ENCODE measurements at regions not wholly inside any gene's neighbourhood (a gene's known extent, or its start where the extent isn't known, plus 50 kb on each side); places are given as distances from the start of the nearest gene placed in this dataset.

GRCh38 chr22:42217752-42218280, 52.6 kb downstream of the TCF20 start:
- no peak overlapping the region for H3K4me2 ChIP-seq
- H3K4me1 ChIP-seq, result peaks cover 0 to 13% (median 5%) of the 10 kb centered on the region in 10 experiments; a peak in 4 of 20 replicates
- peaks cover 75 to 100% (median 91%) of the 10 kb centered on the region in 11 experiments for H4K20me1 ChIP-seq
- H3K27me3 ChIP-seq, result no peaks in the 10 kb centered on the region
- H3K4me3 ChIP-seq, result no peak overlapping the region
- no peak for TF ChIP-seq Cebpa-rat (IDR thresholded peaks at IDR 0.05)
- peaks cover 26 to 48% (median 30%) of the 10 kb centered on the region in 11 experiments for H3K36me3 ChIP-seq
- H3K9me3 ChIP-seq (replicated peaks in 1 of 11), result no peaks in the 10 kb centered on the region
- H3K9ac ChIP-seq, result no peak overlapping the region
- H3K27ac ChIP-seq, result no peak overlapping the region

- H3K27ac ChIP-seq, result no peak overlapping the region
- no peaks in the 10 kb centered on the region for H3K27me3 ChIP-seq
- TF ChIP-seq Cebpa-rat (IDR thresholded peaks at IDR 0.05), result no peak
- peaks cover 68 to 95% (median 90%) of the 10 kb centered on the region in 11 experiments for H4K20me1 ChIP-seq
- H3K36me3 ChIP-seq, result peaks cover 33 to 48% (median 36%) of the 10 kb centered on the region in 11 experiments
- no peak overlapping the region for H3K4me2 ChIP-seq
- H3K4me1 ChIP-seq, result peaks cover 0 to 13% (median 4%) of the 10 kb centered on the region in 10 experiments; a peak in 4 of 20 replicates
- no peak overlapping the region for H3K9ac ChIP-seq
- no peaks in the 10 kb centered on the region for H3K9me3 ChIP-seq (replicated peaks in 1 of 11)
- no peak overlapping the region for H3K4me3 ChIP-seq
These were observed 53.3 kb downstream of the TCF20 start for GRCh38 chr22:42217019-42217751.

GRCh38 chr22:42214633-42215415, 55.6 kb downstream of the TCF20 start:
- H3K9ac ChIP-seq, result no peak overlapping the region
- peaks cover 56 to 65% (median 59%) of the 10 kb centered on the region in 11 experiments for H3K36me3 ChIP-seq
- peaks cover 0 to 3% (median 0%) of the 10 kb centered on the region in 11 experiments; a peak in 1 of 22 replicates for H3K9me3 ChIP-seq (replicated peaks in 1 of 11)
- H3K4me3 ChIP-seq, result no peak overlapping the region
- TF ChIP-seq Cebpa-rat (IDR thresholded peaks at IDR 0.05), result no peak
- no peak overlapping the region for H3K4me2 ChIP-seq
- no peaks in the 10 kb centered on the region for H3K27me3 ChIP-seq
- no peak overlapping the region for H3K27ac ChIP-seq
- peaks cover 0 to 13% (median 4%) of the 10 kb centered on the region in 10 experiments; a peak in 5 of 20 replicates for H3K4me1 ChIP-seq
- H4K20me1 ChIP-seq, result peaks cover 56 to 91% (median 79%) of the 10 kb centered on the region in 11 experiments

- peaks cover 32 to 100% (median 69%) of the 10 kb centered on the region in 11 experiments; a peak in 20 of 22 replicates for H4K20me1 ChIP-seq
- no peak overlapping the region for H3K4me3 ChIP-seq
- H3K27ac ChIP-seq, result peak overlapping the region in 6 of 11 experiments; percentile 2 to 51 (median 26); a peak in 6 of 22 replicates
- no peaks in the 10 kb centered on the region for H3K27me3 ChIP-seq
- TF ChIP-seq Cebpa-rat (IDR thresholded peaks at IDR 0.05), result no peak
- H3K9ac ChIP-seq, result no peak overlapping the region
- peaks cover 8 to 36% (median 17%) of the 10 kb centered on the region in 10 experiments; a peak in 16 of 20 replicates for H3K4me1 ChIP-seq
- H3K9me3 ChIP-seq (replicated peaks in 1 of 11), result peaks cover 0 to 7% (median 0%) of the 10 kb centered on the region in 11 experiments; a peak in 1 of 22 replicates
- H3K36me3 ChIP-seq, result peaks cover 65 to 100% (median 90%) of the 10 kb centered on the region in 11 experiments
- H3K4me2 ChIP-seq, result peak overlapping the region; percentile 4 to 61 (median 36); a peak in 16 of 22 replicates
These were observed 62.1 kb downstream of the TCF20 start for GRCh38 chr22:42208362-42208761.

GRCh38 chr22:42207918-42208317, 62.5 kb downstream of the TCF20 start:
- Histone ChIP-seq H4K20me1 (peaks cover 28 to 100% (median 67%) of the 10 kb centered on the region in 11 experiments; a peak in 20 of 22 replicates), H3K4me3 (no peak overlapping the region), H3K9me3 (replicated peaks in 1 of 11) (peaks cover 0 to 7% (median 0%) of the 10 kb centered on the region in 11 experiments; a peak in 1 of 22 replicates), H3K27ac (peak overlapping the region in 6 of 11 experiments; percentile 2 to 51 (median 26); a peak in 6 of 22 replicates), H3K9ac (no peak overlapping the region), H3K27me3 (no peaks in the 10 kb centered on the region), H3K4me1 (peaks cover 8 to 41% (median 17%) of the 10 kb centered on the region in 10 experiments; a peak in 16 of 20 replicates), H3K4me2 (peak overlapping the region; percentile 4 to 61 (median 36); a peak in 16 of 22 replicates), H3K36me3 (peaks cover 61 to 100% (median 86%) of the 10 kb centered on the region in 11 experiments)
- TF ChIP-seq Cebpa-rat (IDR thresholded peaks at IDR 0.05), result no peak

GRCh38 chr22:42203609-42204008, 66.8 kb downstream of the TCF20 start:
- H3K27me3 ChIP-seq, result no peaks in the 10 kb centered on the region
- H3K27ac ChIP-seq, result no peak overlapping the region
- peaks cover 0 to 17% (median 8%) of the 10 kb centered on the region in 11 experiments; a peak in 9 of 22 replicates for H3K9me3 ChIP-seq (replicated peaks in 1 of 11)
- no peak overlapping the region for H3K4me3 ChIP-seq
- no peak for TF ChIP-seq Cebpa-rat (IDR thresholded peaks at IDR 0.05)
- H3K4me1 ChIP-seq, result peaks cover 9 to 39% (median 19%) of the 10 kb centered on the region in 10 experiments; a peak in 17 of 20 replicates
- H3K4me2 ChIP-seq, result no peak overlapping the region
- H4K20me1 ChIP-seq, result peaks cover 34 to 100% (median 89%) of the 10 kb centered on the region in 11 experiments; a peak in 21 of 22 replicates
- no peak overlapping the region for H3K9ac ChIP-seq
- H3K36me3 ChIP-seq, result peaks cover 41 to 100% (median 75%) of the 10 kb centered on the region in 11 experiments

GRCh38 chr22:42202669-42203068, 67.8 kb downstream of the TCF20 start:
- Histone ChIP-seq H3K9me3 (replicated peaks in 1 of 11) (peaks cover 0 to 17% (median 8%) of the 10 kb centered on the region in 11 experiments; a peak in 9 of 22 replicates), H4K20me1 (peaks cover 34 to 100% (median 88%) of the 10 kb centered on the region in 11 experiments; a peak in 21 of 22 replicates), H3K36me3 (peaks cover 34 to 92% (median 73%) of the 10 kb centered on the region in 11 experiments), H3K27ac (no peak overlapping the region), H3K4me3 (no peak overlapping the region), H3K27me3 (no peaks in the 10 kb centered on the region), H3K4me2 (peak overlapping the region in 3 of 11 experiments; percentile 24 to 32 (median 24); a peak in 5 of 22 replicates), H3K9ac (no peak overlapping the region), H3K4me1 (peaks cover 0 to 31% (median 11%) of the 10 kb centered on the region in 10 experiments; a peak in 16 of 20 replicates)
- TF ChIP-seq Cebpa-rat (IDR thresholded peaks at IDR 0.05), result no peak

GRCh38 chr22:42202048-42202447, 68.4 kb downstream of the TCF20 start:
- Histone ChIP-seq H3K4me1 (peaks cover 0 to 31% (median 9%) of the 10 kb centered on the region in 10 experiments; a peak in 14 of 20 replicates), H3K4me2 (peak overlapping the region in 3 of 11 experiments; percentile 24 to 32 (median 24); a peak in 3 of 22 replicates), H4K20me1 (peaks cover 36 to 100% (median 88%) of the 10 kb centered on the region in 11 experiments; a peak in 21 of 22 replicates), H3K9ac (no peak overlapping the region), H3K36me3 (peaks cover 27 to 86% (median 67%) of the 10 kb centered on the region in 11 experiments), H3K27me3 (no peaks in the 10 kb centered on the region), H3K27ac (no peak overlapping the region), H3K9me3 (replicated peaks in 1 of 11) (peaks cover 0 to 17% (median 8%) of the 10 kb centered on the region in 11 experiments; a peak in 9 of 22 replicates), H3K4me3 (no peak overlapping the region)
- TF ChIP-seq Cebpa-rat (IDR thresholded peaks at IDR 0.05), result no peak

All from BLaER1 treated with 17β-estradiol and CSF1 and Interleukin-3, amounts not matched to agents 10 nM and 100 nM (cell line).